Stimulated activated CD8-positive, alpha-beta memory T cell treated with anti-CD3 and anti-CD28 coated beads, Interleukin-4, amount 100 ng/mL, for 24 hours (primary cell): ENCODE measurements at regions not wholly inside any gene's neighbourhood (a gene's known extent, or its start where the extent isn't known, plus 50 kb on each side); places are given as distances from the start of the nearest gene placed in this dataset.
"Not testable (repeated sequence)": the region's sequence is repeated elsewhere in the genome, so short reads cannot be mapped to it uniquely, and the experiment has no call there.

Experiments used
- DNase-seq: peaks from one replicate; pipeline ENCODE4 v3.0.0-alpha.2; 2020; ENCODE audit warnings: low read depth

DNA sequence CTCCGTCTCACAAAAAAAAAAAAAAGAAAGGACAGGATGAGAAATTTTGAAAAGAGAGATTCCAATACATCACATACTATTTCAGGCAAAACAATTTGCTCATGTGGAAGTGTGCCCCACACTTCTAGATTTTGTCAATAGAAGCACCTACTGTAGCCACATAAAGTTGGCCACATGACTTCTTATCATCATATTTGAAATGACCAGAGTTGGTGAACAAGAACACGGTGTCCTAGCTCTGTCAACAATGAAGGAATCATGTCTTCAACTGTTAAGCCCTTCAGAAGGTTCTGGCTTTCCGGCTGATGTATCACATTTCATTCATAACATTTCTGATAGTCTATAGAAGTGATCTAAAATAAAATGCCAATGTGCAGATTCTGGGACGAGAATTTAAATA, 534.5 kb downstream of the TMEM114 start:
- DNase-seq = no peak

DNA sequence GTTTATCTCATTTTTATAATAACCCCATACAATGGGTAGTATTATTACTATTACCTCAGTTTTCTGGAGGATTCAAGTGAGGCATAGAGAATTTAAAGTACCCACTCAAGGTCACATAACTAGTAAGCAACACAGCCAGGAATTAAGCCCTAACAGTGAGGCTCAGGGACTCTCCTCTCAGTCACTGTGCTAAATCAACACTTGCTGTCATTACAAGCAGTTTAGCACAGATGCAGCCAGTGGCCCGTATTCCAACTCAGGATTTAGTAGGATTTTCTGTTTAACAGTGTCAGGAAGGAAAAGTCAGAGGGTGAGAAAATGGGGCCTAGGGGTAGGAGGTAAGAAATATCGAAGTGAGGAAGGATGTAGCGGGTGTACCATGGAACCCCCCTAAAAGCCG, 536.9 kb downstream of the TMEM114 start:
- DNase-seq = no peak

DNA sequence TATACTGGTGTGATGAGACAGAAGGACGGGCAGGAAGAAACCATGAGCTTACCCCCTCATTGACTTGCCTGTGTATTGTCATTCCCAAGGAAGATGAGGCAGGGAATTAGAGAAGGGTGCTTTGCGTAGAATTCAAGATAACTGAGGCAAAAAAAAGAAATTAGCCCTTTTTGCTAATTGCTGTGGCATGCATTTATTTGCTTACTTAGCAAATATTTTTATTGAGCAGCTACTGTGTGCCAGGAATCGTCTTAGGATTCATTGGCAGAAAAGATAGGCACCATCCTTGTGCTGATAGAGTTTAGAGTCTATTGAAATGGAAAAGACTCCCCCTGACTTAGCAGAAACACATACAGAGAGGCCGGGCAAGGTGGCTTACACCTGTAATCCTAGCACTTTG, 541.9 kb downstream of the TMEM114 start:
- DNase-seq = no peak

DNA sequence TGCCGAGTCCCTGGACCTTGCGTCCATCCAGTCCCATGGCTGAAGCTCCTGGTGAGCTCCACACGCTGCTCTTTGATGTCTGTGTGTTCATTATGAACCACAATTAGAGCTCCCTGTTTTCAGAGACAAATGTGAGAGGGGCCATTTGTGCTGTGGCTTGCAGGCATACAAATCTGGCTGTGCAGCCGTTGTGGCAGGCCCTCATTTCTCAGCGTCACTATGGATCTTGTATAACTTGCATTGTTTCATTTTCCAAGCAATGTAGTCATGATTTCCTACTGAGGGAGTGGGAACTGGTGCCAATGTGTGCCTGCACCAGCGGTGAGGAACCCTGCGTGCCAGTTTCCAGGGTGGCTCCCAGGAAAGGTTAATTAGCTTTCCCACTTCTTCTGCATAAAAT, 542.6 kb downstream of the TMEM114 start:
- DNase-seq = no peak

DNA sequence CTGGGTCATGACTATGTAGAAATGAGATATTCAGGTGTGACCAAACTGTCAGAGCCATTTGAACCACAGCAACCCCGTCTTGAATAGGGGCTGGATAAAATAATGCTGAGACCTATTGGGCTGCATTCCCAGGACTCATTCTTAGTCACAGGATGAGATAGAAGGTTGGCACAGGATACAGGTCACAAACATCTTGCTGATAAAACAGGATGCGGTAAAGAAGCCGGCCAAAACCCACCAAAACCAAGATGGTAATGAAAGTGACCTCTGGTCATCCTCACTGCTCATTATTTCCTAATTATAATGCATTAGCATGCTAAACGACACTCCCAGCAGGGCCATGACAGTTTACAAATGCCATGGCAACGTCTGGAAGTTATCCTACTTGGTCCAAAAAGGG, 545.5 kb downstream of the TMEM114 start:
- DNase-seq = no peak

DNA sequence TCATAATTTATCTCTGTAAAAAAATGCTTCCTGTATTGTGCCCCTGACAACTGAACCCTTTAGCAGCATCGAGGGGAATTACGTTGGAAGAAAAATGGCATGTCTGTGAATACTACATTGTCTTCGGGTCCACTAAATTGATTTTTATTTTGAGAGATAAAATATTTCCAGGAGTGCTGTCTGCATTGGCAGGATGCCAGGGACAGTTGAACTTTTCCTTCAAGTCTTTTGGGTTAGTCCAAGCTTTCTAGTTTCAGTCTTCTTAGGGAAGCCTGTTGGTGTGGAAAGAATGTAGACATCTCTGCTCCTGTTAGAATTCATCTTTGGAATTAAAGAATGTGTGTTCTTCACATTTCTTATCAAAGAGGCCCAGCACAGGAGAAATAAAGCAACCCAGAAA, 557.9 kb downstream of the TMEM114 start:
- no peak for DNase-seq

DNA sequence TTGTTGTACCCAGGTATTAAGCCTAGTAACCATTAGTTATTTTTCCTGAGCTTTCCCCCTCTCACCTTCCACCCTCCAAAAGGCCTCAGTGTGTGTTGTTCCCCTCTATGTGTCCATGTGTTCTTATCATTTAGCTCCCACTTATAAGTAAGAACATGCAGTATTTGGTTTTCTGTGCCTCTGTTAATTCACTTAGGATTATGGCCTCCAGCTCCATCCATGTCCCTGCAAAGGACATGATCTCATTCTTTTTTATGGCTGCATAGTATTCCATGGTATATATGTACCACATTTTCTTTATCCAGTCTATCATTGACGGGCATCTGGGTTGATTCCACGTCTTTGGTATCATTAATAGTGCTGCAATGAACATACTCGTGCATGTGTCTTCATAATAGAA, 560.3 kb downstream of the TMEM114 start:
- not testable (repeated sequence) for DNase-seq

DNA sequence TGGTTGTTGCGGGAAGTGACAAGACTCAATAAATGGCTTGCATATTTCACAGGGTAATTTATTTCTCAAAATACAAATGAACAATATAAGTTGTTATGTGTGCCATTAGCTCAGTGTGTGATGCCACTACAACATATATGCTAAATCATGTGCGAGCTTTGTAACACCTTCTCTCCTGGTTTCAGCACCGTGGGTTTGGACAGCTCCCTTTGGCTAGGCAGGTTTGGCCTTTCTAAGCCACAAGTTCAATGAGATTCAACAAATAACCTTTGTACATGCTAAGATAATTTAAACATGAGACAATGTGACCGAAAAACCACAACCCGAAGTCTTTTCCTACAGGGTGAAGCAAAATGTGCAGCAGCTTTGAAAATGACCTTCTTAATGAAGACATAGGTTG, 563.9 kb downstream of the TMEM114 start:
- DNase-seq = no peak

DNA sequence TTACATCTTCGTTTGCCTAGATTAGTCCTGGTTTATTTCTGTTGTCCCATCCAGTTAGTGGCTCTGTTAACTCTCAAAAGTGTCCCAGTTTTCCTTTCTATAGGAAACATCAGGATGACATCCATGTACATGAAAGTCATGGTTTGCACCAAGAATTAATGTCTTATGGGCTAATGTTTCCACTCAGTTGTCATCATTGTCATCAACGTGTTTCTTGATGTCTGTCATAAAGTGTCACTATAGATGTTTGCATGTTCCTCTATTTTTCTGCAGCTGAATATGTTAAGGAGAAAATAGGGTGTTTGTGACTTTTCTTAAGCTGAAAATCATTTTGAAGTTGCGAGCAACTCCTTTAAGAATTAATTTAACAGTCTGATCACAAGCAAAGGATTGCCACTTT, 567.0 kb downstream of the TMEM114 start:
- no peak for DNase-seq

DNA sequence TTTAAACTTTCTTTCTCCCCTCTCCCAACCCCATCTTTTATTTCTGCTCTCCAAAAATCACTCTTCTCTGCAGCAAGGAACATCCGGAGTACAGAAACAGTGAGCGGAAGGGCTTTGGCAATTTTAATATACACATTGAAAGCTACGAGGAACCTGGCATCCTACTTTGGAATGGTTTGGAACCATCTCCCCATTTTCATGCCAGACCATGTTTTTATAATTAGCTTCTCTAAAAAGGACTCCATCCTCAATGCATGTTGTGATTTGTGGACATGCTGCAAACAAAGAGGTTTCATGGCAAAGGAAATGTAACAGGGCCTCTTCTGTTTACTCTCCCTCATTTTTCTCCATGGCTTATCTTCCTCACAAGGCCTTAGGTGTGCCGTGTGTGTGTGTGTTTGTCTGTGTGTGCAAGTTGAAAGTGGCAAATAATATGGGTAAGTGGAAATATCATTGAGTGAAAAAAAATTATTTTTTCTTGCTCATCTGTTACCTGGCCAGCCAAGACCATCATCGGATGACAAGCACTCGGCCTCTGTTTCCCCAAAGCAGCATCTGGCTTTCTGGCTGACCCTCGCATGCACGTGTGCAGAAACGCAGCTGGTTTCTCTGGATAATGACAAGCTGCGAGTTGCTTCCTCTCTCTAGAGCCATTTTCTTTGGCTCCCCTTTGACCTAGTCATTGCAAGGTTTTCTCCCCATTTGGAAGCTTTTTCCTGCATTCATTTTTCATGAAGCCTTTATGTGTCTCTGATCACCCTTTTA, 585.0 kb downstream of the TMEM114 start:
- DNase-seq = no peak

DNA sequence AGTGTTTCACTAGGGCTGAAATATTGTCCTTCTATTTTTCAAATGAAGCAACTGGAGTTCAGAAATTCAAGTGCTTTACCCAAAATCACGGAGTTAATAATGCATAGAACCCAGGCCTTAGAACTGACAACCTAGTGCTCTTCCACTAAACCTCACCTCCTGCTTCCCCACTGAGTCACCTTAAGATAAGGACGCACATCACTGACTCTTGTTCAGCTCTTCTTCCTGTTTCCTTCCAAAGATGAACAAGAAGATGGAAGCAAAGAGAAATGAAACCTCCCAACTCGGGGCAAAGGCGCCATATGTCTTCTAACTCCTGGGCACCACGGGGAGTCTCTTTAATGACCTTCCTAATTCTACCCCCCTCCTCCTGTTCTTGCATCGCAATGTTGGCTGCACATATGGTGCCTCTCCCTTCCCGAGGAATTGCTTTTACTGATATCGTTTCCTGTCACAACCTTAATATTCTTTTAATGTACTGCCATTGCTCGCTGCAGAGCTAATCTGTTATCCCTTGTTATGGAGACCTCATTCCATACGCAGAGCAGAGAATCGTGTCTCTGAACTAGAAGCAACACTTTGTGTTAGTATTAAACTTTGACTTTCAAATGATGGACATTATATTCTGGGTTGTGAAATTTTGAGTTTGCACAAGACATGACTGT, 591.4 kb downstream of the TMEM114 start:
- no peak for DNase-seq

DNA sequence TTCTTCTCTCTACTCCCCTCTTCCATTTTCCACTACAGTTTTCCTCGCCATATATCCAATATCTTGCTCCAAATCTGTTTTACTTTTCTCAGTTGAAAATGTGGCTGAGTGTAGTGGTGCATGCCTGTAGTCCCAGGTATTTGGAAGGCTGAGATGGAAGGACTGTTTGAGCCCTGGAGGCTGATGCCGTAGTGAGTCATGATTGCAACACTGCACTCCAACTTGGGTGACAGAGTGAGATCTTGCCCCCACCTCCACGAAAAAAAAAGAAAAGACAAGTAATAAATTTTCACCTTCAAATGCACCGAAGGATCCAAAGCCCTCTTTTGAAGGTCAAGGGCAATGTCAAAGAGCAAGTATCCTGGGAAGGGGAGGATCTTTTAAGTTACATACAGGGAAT, 592.3 kb downstream of the TMEM114 start:
- no peak for DNase-seq

DNA sequence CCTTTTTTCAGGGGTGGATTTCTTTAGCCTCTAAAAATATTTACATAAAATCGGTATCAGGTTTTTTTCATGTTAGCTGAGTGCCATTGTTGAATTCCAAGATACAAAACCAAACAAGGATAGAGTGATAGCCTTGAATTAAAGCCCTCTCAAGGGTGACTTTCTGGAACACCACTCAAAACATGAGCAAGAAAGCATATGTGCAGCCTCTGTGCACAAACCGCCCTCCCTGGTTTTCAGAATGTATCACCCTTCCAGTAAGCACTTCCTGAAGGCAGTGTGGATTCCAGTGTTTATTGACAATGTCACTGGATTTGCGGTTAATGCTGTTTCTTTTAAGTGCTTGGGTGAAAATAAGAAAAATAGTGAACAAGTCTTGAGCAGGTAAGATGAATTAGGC, 597.7 kb downstream of the TMEM114 start:
- DNase-seq = no peak

DNA sequence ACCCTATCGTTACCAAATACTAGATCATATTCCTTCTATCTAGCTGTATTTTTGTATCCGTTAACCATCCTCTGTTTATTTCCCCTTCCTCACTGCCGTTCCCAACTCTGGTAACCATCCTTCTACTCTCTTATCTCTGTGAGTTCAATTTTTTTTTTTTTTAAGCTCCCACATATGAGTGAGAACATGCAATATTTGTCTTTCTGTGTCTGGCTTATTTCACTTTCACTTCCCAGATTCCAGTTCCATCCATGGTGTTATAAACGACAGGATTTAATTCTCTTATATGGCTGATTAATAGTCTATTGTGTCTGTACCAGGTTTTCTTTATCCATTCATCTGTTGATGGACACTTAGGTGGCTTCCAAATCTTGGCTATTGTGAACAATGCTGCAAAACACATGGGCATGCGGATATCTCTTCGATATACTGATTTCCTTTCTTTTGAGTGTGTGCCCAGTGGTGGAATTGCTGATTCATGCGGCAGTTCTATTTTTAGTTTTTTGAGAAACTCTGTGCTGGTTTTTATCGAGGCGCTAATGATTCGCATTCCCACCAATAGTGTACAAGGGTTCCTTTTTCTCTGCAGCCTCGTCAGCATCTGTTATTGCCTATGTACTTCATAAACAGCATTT, 599.6 kb downstream of the TMEM114 start:
- no peak for DNase-seq

DNA sequence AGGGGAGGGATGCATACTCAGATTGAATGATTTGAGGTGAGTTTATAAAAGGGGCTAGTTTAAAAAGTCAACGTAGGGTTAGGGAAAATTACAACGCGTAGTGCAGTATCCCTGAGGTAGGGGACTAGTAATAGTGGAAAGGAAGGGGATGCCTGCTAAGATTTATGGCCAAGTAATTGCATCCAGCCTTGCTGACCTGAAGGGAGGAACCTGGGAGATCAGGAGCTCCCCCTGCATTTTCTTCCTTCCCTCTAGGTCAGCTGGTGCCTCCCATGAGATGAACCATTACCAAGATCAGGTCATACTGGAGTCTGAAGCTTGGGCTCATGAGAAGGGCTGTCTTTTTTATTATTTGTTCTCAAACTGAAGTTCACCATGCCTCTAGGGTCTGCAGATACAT, 606.6 kb downstream of the TMEM114 start:
- DNase-seq = no peak

DNA sequence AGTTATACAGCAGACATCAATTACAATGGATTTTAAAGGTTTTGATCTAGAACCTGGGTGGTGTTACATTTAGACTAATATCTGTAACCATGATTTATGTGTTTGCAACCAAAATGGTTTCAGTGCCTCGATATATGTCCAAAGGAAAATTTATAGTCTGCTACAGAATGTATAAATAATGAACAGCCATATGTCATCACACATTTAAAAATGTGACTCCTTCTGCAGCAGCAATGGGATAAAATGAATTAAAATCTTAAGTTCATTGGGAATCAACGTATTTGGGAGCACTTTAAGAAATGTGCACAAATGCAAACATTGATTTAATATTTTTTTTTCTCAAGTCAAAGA, 610.2 kb downstream of the TMEM114 start:
- DNase-seq = no peak

DNA sequence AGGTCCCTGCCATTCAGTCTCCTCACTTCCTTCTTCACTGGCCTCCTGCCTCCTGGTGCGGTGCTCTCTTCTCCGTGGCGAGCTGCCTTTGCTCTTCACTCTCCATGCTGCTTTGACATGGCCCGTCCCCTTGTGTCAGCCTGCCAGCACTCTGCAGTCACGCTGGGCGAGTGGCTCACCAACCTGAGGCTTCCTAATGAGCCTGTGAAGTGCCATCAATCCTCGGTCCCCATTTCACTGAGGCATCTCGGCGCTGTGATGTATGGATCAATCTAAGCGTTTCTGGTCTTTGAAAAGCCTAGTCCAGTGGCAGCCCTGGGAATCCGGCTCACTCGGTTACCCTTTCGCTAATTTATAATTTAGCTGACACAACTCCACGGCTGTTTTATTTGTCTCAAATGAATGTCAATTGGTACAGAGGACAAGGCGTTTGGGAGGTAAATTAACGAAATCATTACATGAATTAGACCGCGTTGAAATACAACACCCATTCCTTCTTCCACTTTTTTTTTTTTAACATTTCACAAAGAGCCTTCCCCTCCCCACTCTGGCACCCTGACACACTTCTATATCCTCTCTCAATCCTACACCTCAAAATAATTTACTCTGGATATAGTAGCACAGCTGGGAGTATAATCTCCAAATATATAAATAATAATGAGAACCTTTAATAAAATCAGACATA, 610.7 kb downstream of the TMEM114 start:
- no peak for DNase-seq

DNA sequence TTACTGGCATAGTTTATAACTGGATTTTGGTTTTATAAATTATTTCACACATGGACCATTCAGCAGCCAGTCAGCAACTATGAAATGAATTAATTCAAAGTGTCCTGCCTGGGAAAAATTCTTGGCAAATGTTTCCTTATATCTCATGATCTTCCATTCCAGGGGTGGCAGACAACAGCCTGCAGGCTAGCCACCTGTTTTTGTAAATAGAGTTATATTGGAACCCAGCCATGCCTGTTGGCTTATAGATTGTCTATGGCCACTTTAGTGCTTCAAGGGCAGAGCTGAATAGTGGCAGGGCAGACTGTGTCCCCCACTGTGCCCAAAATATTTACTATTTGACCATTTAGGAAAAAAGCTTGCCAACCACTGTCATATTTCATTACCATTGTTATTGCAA, 613.7 kb downstream of the TMEM114 start:
- no peak for DNase-seq

DNA sequence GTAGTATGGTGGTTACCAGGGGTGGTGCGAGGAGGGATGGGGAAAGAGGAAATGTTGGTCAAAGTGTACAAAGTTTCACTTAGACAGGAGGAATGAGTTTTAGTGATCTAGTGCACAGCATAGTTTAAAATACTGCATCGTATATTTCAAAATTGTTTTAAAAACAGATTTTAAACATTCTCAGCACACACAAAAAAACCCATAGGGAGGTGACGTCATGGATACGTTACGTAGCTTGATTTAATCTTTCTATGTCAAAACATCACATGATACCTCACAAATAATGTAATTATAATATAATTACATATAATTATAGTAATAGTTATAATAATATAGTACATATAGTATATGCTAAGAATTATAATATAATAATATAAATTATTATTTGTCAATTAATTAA, 614.2 kb downstream of the TMEM114 start:
- no peak for DNase-seq

DNA sequence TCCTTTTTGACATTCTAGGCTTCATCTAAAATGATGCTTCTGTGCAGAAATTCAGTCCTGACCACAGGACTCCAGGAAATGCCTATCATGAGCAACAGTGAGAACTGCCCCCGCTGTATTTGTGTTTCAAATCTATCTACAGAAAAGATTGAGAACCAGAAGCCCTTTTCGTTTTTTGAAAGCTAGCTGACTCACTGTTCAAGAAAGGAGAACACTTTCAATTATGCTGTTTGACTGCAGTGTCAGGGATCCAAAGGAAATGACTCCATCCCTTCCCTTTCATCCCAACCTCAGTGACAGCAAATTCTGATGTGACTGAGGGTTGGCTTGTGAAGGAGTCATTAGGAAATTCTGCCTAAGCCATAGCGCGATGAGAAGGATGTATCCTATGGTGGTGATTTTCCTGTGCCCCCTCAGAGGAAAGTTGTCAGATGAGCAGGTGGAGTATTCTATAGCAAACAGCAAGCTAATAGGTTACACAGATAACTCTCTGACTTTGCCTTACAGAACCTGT, 622.3 kb downstream of the TMEM114 start:
- no peak for DNase-seq

DNA sequence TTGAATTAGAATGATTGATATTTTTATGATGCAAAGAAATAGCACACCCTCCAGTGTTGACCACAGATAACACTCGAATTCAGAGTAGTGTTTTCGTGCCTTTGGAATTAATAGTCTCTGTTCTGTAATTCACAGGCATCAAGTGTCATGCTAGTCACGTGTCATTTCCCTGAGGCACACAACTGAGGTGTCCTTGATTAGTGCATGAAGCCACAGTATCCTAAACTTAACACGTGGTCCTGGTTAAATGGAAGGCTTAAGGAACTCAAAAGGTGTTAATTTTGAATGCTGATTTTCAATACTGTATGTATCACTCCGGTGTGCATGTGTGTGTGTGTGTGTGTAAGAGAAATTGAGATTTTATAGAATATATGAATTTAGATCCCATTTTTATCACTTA, 625.6 kb downstream of the TMEM114 start:
- no peak for DNase-seq

DNA sequence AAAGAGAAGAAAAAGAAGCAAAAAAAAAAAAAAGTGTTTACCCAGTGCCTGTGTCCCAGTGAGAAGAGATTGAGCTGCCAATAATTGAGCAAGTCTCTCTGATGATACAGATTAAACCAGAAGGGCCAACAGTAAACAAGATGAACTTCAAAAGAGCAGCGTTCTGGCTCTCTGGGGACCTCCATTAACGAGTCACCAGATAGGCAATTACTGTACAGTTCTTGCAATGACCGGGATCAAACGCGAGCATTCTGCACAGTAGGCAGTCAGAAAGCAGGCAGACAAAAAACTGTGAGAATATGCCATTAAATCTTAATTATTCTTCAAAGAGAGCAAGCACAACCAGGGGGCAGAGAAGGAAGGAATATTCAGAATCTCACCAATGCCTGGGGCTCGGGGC, 626.1 kb downstream of the TMEM114 start:
- no peak for DNase-seq
